CD8-positive, alpha-beta memory T cell (primary cell): ENCODE measurements at regions not wholly inside any gene's neighbourhood (a gene's known extent, or its start where the extent isn't known, plus 50 kb on each side); places are given as distances from the start of the nearest gene placed in this dataset.

Experiments used
- CTCF ChIA-PET: fragments of 350-600 bp; sonication (Branson Sonifier 250); formaldehyde crosslinking; loops from one replicate; lab custom pipeline; 2021; ENCODE audit warnings: antibody characterized with exemption; lab: Charles Lee
- POLR2A ChIA-PET: fragments of 350-600 bp; sonication (Branson Sonifier 250); formaldehyde crosslinking; loops from one replicate; lab custom pipeline; 2021; ENCODE audit warnings: antibody characterized with exemption; lab: Charles Lee
- DNase-seq, 5 donors: peaks; one replicate each; pipeline versions ENCODE4 v3.0.0 to v3.0.0-alpha.2; 2020 to 2022; ENCODE audit warnings: mixed read lengths in 1 of 5
- H3K27ac ChIP-seq: one replicate; pipeline ENCODE4 v1.7.0; 2013; ENCODE audit warnings: low read depth, mild to moderate bottlenecking, low read length, moderate library complexity
- H3K27me3 ChIP-seq: 2 replicates; pipeline ENCODE4 v1.7.0; 2013; ENCODE audit warnings: low read length, mild to moderate bottlenecking; ENCODE audit not compliant: insufficient read depth, poor library complexity, severe bottlenecking
- H3K36me3 ChIP-seq: 2 replicates; pipeline ENCODE4 v1.7.0; 2013; ENCODE audit warnings: mild to moderate bottlenecking, low read length, moderate library complexity; ENCODE audit not compliant: insufficient read depth
- H3K4me1 ChIP-seq: 2 replicates; pipeline ENCODE4 v1.7.0; 2013; ENCODE audit warnings: mild to moderate bottlenecking, low read length, moderate library complexity; ENCODE audit not compliant: insufficient read depth
- H3K4me3 ChIP-seq: 2 replicates; pipeline ENCODE4 v1.7.0; 2013; ENCODE audit warnings: mild to moderate bottlenecking, low read length
- H3K9me3 ChIP-seq: 2 replicates; pipeline ENCODE4 v1.7.0; 2013; ENCODE audit warnings: mild to moderate bottlenecking, low read length
- H3K27ac Mint-ChIP-seq, 8 donors: one replicate each; pipeline ENCODE4 v1.8.0; 2020 to 2021; ENCODE audit warnings: mixed read lengths in 8 of 8, mild to moderate bottlenecking in 6 of 8, inconsistent platforms in 3 of 8, moderate library complexity in 3 of 8
- H3K27me3 Mint-ChIP-seq, 2 donors: one replicate each; pipeline ENCODE4 v1.8.0; 2020 to 2021; ENCODE audit warnings: mixed read lengths in 2 of 2, mild to moderate bottlenecking in 1 of 2, moderate library complexity in 1 of 2
- H3K36me3 Mint-ChIP-seq, 3 donors: one replicate each; pipeline ENCODE4 v1.8.0; 2020 to 2021; ENCODE audit warnings: mixed read lengths in 3 of 3, inconsistent platforms in 1 of 3, mild to moderate bottlenecking in 1 of 3
- H3K4me1 Mint-ChIP-seq, 3 donors: one replicate each; pipeline ENCODE4 v1.8.0; 2020 to 2021; ENCODE audit warnings: mixed read lengths in 3 of 3, inconsistent platforms in 1 of 3, mild to moderate bottlenecking in 1 of 3
- H3K4me3 Mint-ChIP-seq, 7 donors: one replicate each; pipeline ENCODE4 v1.8.0; 2020 to 2021; ENCODE audit warnings: mixed read lengths in 7 of 7, mild to moderate bottlenecking in 6 of 7, moderate library complexity in 4 of 7, inconsistent platforms in 2 of 7
- H3K9me3 Mint-ChIP-seq, 5 donors: one replicate each; pipeline ENCODE4 v1.8.0; 2020 to 2022; ENCODE audit warnings: mixed read lengths in 5 of 5, mild to moderate bottlenecking in 3 of 5, moderate library complexity in 2 of 5, inconsistent platforms in 1 of 5

DNA sequence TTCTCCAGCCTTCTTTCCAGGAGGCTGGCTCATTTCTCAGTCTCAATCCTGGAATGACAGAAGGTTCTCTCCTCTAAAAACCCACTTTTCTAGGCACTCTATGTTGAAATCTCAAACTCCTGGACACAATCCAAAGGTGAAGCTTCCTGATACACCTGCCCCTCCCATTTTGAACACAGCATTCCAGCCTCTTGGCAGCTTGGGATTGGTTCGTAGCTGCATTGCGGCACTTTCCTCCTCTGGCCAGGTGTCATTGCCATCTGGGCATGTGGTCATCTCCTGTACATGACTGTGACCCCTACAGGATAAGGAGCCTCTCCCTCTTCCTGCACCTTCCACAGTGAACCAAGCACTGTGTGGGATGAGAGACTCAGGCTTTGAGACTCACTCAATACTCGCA is 230.2 kb upstream of the B3GAT1 start:
- POLR2A ChIA-PET, result no interaction called here
- Mint-ChIP-seq H3K4me1 (no peaks in the 10 kb centered on the region), H3K36me3 (no peaks in the 10 kb centered on the region), H3K9me3 (no peaks in the 10 kb centered on the region), H3K4me3 (no peak overlapping the region), H3K27me3 (peaks cover 12 to 26% of the 10 kb centered on the region in 2 donors), H3K27ac (no peak overlapping the region)
- CTCF ChIA-PET, result no interaction called here
- Histone ChIP-seq H3K4me1 (no peaks in the 10 kb centered on the region), H3K27me3 (no peaks in the 10 kb centered on the region), H3K9me3 (no peaks in the 10 kb centered on the region), H3K36me3 (no peaks in the 10 kb centered on the region), H3K27ac (no peak overlapping the region), H3K4me3 (no peak overlapping the region)
- no peak for DNase-seq

DNA sequence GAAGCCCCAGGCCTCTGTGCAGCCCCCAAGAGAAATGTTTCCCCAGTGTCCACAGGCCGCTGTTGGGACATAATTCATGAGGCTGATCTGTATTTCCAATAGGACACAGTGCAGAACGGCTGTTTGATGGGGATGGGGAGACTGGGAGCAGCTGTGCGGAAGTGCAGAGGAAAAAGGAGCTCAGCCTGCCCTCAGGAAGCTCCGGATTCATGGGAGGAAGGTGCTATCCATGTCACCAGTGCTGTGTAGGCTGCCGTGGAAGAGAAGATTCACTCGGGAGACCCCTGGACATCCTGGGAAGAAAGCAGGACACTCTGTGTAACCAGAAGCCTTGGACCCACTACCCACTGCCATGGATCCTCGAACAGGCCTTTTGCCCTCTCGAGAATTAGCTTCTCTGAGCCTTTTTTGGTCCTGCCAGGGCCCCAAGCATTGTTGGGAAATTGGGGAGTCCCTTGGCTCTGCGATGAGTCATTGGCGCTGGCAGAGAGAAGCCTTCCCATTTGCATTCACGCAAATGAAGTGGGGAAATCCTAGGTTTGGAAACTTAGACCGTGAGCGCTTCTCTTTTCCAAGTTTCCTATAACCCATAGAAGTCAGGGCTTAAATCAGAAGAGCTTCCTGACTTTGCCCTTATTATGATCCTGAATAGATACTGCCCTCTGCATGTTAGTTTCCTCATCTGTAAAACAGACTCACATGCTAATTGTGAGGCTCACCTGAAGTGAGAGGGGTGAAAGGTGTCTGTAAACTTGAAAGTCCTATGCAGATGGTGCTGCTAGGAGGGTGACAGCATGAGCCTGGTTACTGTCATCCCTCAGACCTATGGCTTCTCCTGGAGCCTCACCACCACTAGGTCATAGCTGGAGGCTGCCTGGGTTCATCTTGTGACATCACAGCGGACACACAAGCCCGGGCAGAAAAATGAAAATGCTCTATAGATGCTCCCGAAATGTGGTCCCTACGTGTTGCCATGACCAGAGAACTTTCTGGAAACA is 229.2 kb upstream of the B3GAT1 start:
- peaks cover 7 to 21% of the 10 kb centered on the region in 2 donors for H3K27me3 Mint-ChIP-seq
- no peaks in the 10 kb centered on the region for H3K27me3 ChIP-seq
- no peaks in the 10 kb centered on the region for H3K36me3 ChIP-seq
- no peak overlapping the region for H3K4me3 Mint-ChIP-seq
- no peak overlapping the region for H3K27ac ChIP-seq
- no peaks in the 10 kb centered on the region for H3K9me3 ChIP-seq
- H3K4me3 ChIP-seq, result no peak overlapping the region
- H3K4me1 ChIP-seq, result no peaks in the 10 kb centered on the region
- ChIA-PET POLR2A (no interaction called here), CTCF (no interaction called here)
- H3K27ac Mint-ChIP-seq, result no peak overlapping the region
- no peak for DNase-seq
- H3K9me3 Mint-ChIP-seq, result no peaks in the 10 kb centered on the region
- H3K4me1 Mint-ChIP-seq, result no peaks in the 10 kb centered on the region
- H3K36me3 Mint-ChIP-seq, result no peaks in the 10 kb centered on the region

DNA sequence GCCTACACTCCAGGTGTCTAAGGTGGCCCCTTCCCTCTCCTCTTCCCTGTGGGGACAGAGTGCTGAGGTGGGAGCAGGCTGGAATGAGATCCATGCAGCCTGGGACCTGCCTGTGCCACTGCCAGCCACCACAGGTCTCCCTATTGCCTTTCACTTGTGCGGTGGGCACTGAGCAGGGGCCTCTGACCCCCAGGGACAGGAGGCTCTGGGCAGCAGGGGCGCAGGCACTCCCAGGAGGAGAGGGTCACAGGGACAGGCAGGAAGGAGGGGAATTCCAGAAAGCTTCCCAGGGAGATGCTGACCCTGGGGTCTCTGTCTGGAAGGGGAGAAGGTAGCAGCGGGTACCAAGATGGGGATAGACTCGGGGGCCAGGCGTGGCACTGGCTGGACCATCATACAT is 228.5 kb upstream of the B3GAT1 start:
- DNase-seq, result no peak
- no peaks in the 10 kb centered on the region for H3K9me3 Mint-ChIP-seq
- CTCF ChIA-PET, result no interaction called here

DNA sequence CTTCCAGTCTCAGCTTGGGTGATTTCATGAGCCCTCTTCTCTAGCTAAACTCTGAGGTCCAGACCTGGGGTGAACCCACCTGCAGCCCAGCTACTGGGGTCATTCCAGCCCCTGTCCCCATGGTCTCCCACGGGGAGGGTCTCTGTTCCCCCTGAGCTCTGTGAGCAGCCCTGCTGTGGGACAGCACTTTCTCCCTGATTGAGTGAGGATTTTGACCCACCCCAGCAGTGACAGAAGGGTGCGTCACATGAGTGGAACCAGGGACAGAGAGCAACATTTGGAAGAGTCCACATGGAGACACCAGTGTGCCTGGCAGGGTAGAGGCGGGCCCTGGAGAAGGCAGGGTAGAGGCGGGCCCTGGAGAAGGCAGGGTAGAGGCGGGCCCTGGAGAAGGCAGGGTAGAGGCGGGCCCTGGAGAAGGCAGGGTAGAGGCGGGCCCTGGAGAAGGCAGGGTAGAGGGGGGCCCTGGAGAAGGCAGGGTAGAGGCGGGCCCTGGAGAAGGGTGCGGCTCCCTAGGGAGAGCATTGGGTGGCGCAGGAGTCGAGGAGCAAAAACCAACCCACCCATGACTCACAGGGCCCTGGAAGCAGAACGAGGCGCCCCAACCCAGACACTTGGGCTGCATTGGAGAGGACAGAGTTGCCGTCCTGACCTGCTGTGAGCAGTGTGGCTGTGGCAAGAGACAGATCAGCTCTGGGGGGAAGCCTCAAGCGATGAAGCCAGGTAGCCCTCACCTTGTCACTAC is 227.7 kb upstream of the B3GAT1 start:
- H3K36me3 ChIP-seq, result no peaks in the 10 kb centered on the region
- H3K27me3 Mint-ChIP-seq, result peaks cover 10 to 31% of the 10 kb centered on the region in 2 donors
- no peaks in the 10 kb centered on the region for H3K36me3 Mint-ChIP-seq
- CTCF ChIA-PET, result no interaction called here
- no peak overlapping the region for H3K27ac ChIP-seq
- POLR2A ChIA-PET, result no interaction called here
- DNase-seq, result no peak
- no peak overlapping the region for H3K27ac Mint-ChIP-seq
- no peaks in the 10 kb centered on the region for H3K9me3 Mint-ChIP-seq
- H3K4me1 Mint-ChIP-seq, result no peaks in the 10 kb centered on the region
- no peaks in the 10 kb centered on the region for H3K9me3 ChIP-seq
- H3K4me1 ChIP-seq, result no peaks in the 10 kb centered on the region
- no peaks in the 10 kb centered on the region for H3K27me3 ChIP-seq
- H3K4me3 ChIP-seq, result no peak overlapping the region
- no peak overlapping the region for H3K4me3 Mint-ChIP-seq

More for the DNA sequence above, 228.5 kb upstream of the B3GAT1 start:
- H3K4me3 Mint-ChIP-seq, result no peak overlapping the region
- Histone ChIP-seq H3K4me3 (no peak overlapping the region), H3K27me3 (no peaks in the 10 kb centered on the region), H3K27ac (no peak overlapping the region), H3K36me3 (no peaks in the 10 kb centered on the region), H3K9me3 (no peaks in the 10 kb centered on the region), H3K4me1 (no peaks in the 10 kb centered on the region)
- no peak overlapping the region for H3K27ac Mint-ChIP-seq
- H3K27me3 Mint-ChIP-seq, result peaks cover 10 to 24% of the 10 kb centered on the region in 2 donors
- H3K36me3 Mint-ChIP-seq, result no peaks in the 10 kb centered on the region
- no peaks in the 10 kb centered on the region for H3K4me1 Mint-ChIP-seq
- POLR2A ChIA-PET, result no interaction called here

DNA sequence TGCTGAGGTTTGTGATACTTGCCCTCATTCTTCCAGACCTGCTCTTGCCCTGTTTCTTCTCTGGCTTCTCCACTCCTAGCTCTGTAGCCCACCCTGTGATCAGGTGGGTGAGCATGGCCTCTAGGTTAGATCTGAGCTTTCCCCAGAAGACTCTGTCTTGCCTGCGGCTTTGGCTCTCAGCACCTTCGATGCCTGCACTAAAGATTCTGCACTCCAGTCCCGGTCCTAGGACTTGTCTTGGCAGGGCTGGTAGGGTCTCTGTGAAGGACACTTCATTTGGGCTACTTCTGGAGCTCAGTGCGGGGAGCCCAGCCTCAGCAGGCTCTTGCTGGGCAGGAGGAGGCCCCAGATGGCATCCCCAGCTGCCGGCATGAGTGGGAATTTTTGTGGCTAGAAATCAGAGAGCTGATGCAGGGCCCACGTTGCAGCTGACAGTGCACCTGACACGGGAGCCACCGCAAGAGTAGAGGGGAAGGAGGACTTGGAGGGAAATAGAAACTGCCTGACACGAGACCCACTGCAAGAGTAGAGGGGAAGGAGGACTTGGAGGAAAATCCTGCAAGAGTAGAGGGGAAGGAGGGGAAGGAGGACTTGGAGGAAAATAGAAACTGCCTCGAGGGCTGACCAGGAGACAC is 226.9 kb upstream of the B3GAT1 start:
- Mint-ChIP-seq H3K4me3 (no peak overlapping the region), H3K4me1 (no peaks in the 10 kb centered on the region), H3K9me3 (no peaks in the 10 kb centered on the region), H3K36me3 (no peaks in the 10 kb centered on the region), H3K27me3 (peaks cover 9 to 33% of the 10 kb centered on the region in 2 donors), H3K27ac (peak overlapping the region in 1 of 8 donors; percentile 41)
- Histone ChIP-seq H3K4me1 (no peaks in the 10 kb centered on the region), H3K27me3 (no peaks in the 10 kb centered on the region), H3K9me3 (no peaks in the 10 kb centered on the region), H3K27ac (no peak overlapping the region), H3K4me3 (no peak overlapping the region), H3K36me3 (no peaks in the 10 kb centered on the region)
- POLR2A ChIA-PET, result no interaction called here
- DNase-seq, result no peak
- CTCF ChIA-PET, result no interaction called here

DNA sequence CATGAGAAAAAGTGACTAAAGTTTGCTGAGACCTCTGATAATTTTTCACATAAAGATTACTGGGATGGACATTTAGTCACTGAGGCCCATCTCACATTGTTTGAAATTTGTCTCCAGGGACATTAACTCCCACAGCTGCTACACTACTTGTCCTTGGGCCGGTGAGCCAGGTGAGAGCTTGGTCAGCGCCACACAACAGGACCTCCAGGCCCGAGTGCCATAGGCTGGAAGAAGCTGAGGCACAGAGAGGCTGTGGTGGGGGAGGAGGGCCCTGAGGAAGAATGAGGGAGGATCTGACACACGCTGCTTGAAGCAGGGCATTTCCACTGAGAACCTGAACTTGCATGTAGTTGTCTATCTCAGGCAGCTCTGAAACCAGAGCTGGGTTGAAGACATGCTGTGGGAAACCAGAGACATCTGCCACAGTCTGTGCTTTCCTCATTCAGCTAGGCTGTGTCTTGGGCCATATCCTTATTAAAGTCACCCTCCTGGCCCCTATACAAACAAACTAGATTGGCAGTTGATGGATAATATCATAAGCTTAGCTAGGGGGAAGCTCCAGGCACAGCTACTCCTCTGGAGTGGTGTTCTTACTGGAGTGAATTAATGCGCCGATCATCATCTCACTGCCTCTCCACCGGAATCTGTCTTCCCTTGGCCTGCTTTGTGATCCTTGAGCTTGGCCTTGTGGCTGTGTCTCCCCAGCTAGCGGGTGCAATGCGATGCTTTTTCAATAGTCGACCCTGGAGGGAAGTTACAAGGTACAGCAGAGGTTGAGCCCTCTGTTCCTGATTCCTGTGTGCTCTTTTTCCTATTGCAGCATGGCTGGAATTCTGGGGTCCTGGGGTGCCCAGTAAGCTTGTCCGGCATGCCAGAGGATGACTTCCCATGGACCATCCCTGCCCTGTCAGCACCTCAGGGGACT is 225.3 kb upstream of the B3GAT1 start:
- H3K36me3 ChIP-seq, result no peaks in the 10 kb centered on the region
- Mint-ChIP-seq H3K27ac (no peak overlapping the region), H3K36me3 (no peaks in the 10 kb centered on the region), H3K4me3 (no peak overlapping the region), H3K4me1 (no peaks in the 10 kb centered on the region), H3K27me3 (peaks cover 5 to 26% of the 10 kb centered on the region in 2 donors), H3K9me3 (no peaks in the 10 kb centered on the region)
- no peak overlapping the region for H3K27ac ChIP-seq
- POLR2A ChIA-PET, result no interaction called here
- H3K4me3 ChIP-seq, result no peak overlapping the region
- no peak for DNase-seq
- CTCF ChIA-PET, result no interaction called here
- no peaks in the 10 kb centered on the region for H3K9me3 ChIP-seq
- no peaks in the 10 kb centered on the region for H3K4me1 ChIP-seq
- H3K27me3 ChIP-seq, result no peaks in the 10 kb centered on the region

DNA sequence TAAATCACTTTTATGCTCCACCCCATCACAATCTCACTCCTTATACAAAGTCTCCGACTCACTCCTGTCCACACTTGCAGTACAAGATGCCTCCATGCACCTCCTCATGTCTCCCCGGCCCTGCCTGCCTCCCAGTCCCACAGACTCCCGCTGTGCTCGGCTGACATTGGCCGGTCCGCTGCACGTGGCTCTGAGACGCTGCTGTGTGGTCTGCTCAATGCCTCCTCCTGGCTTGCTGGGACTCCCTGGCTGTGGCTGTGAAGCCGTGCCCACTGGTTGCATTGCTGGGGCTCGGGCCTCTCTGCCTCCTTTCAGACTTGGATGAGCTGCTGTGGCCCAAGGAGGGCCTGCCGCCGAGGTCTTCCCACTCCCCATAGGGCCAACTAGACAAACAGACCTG is 224.0 kb upstream of the B3GAT1 start:
- no peak overlapping the region for H3K4me3 Mint-ChIP-seq
- no peak overlapping the region for H3K27ac Mint-ChIP-seq
- CTCF ChIA-PET, result no interaction called here

More for the DNA sequence above, 224.0 kb upstream of the B3GAT1 start:
- POLR2A ChIA-PET, result no interaction called here
- Mint-ChIP-seq H3K27me3 (peaks cover 3 to 25% of the 10 kb centered on the region in 2 donors), H3K9me3 (no peaks in the 10 kb centered on the region), H3K36me3 (no peaks in the 10 kb centered on the region), H3K4me1 (no peaks in the 10 kb centered on the region)
- Histone ChIP-seq H3K27me3 (no peaks in the 10 kb centered on the region), H3K36me3 (no peaks in the 10 kb centered on the region), H3K9me3 (no peaks in the 10 kb centered on the region), H3K4me3 (no peak overlapping the region), H3K4me1 (no peaks in the 10 kb centered on the region), H3K27ac (no peak overlapping the region)
- no peak for DNase-seq
